Natural killer cell treated with Interleukin-12 subunit alpha and Interleukin-12 subunit beta and Interleukin-15 and Interleukin-18, amount 100 ng/mL, for 72 hours (primary cell): ENCODE measurements at regions not wholly inside any gene's neighbourhood (a gene's known extent, or its start where the extent isn't known, plus 50 kb on each side); places are given as distances from the start of the nearest gene placed in this dataset.

ENCODE experiments used
- ATAC-seq, 2 donors: fragments of 150-1000 bp; cut with Tn5 transposase in 1 of 2; sonication (Bioruptor Pico), chemical (Tn5 transposase) in 1 of 2; 2 replicates each; pipeline ENCODE4 v1.10.0; 2021
- DNase-seq: peaks from one replicate; pipeline ENCODE4 v3.0.0; 2022; ENCODE audit warnings: low spot score
- H3K27ac Mint-ChIP-seq, 2 donors: 1 replicate in 1 of 2; 2 replicates in 1 of 2; pipeline ENCODE4 v1.8.0; 2022; ENCODE audit warnings: mixed read lengths in 2 of 2, mild to moderate bottlenecking in 1 of 2, moderate library complexity in 1 of 2
- H3K27me3 Mint-ChIP-seq, 2 donors: 1 replicate in 1 of 2; 2 replicates in 1 of 2; pipeline ENCODE4 v1.8.0; 2022; ENCODE audit warnings: mixed read lengths in 2 of 2
- H3K36me3 Mint-ChIP-seq: one replicate; pipeline ENCODE4 v1.8.0; 2022; ENCODE audit warnings: mixed read lengths
- H3K4me1 Mint-ChIP-seq, 2 donors: 1 replicate in 1 of 2; 2 replicates in 1 of 2; pipeline ENCODE4 v1.8.0; 2022; ENCODE audit warnings: low read depth in 2 of 2, mixed read lengths in 2 of 2, mild to moderate bottlenecking in 1 of 2
- H3K4me3 Mint-ChIP-seq: one replicate; pipeline ENCODE4 v1.8.0; 2022; ENCODE audit warnings: mixed read lengths
- H3K9me3 Mint-ChIP-seq: 2 replicates; pipeline ENCODE4 v1.8.0; 2022; ENCODE audit warnings: mixed read lengths

GRCh38 chr10:3486346-3487065 is 298.5 kb downstream of the KLF6 start:
- Mint-ChIP-seq H3K4me1 (peaks cover 10 to 18% of the 10 kb centered on the region in 2 donors), H3K9me3 (peaks cover 3% of the 10 kb centered on the region), H3K36me3 (peaks cover 10% of the 10 kb centered on the region), H3K4me3 (no peak overlapping the region), H3K27me3 (peaks cover 19% of the 10 kb centered on the region in 2 donors), H3K27ac (no peak overlapping the region)
- ATAC-seq (no peak), DNase-seq (no peak)

- Mint-ChIP-seq H3K4me3 (peak overlapping the region; percentile 23), H3K27me3 (peaks cover 18 to 19% of the 10 kb centered on the region in 2 donors), H3K27ac (peak overlapping the region; percentile 6 to 44), H3K36me3 (peaks cover 10% of the 10 kb centered on the region), H3K4me1 (peaks cover 10 to 18% of the 10 kb centered on the region in 2 donors), H3K9me3 (peaks cover 3% of the 10 kb centered on the region)
- ATAC-seq (no peak), DNase-seq (no peak)
These were observed 299.8 kb downstream of the KLF6 start for GRCh38 chr10:3485057-3485686.

- peaks cover 10 to 18% of the 10 kb centered on the region in 2 donors for H3K4me1 Mint-ChIP-seq
- H3K27ac Mint-ChIP-seq, result peak overlapping the region; percentile 6 to 44
- peaks cover 3% of the 10 kb centered on the region for H3K9me3 Mint-ChIP-seq
- no peak for ATAC-seq
- no peak for DNase-seq
- H3K4me3 Mint-ChIP-seq, result peak overlapping the region; percentile 23
- peaks cover 18 to 19% of the 10 kb centered on the region in 2 donors for H3K27me3 Mint-ChIP-seq
- peaks cover 10% of the 10 kb centered on the region for H3K36me3 Mint-ChIP-seq
These were observed 300.5 kb downstream of the KLF6 start for GRCh38 chr10:3484306-3485056.

- H3K27me3 Mint-ChIP-seq, result peaks cover 7 to 23% of the 10 kb centered on the region in 2 donors
These were observed 302.6 kb downstream of the KLF6 start for GRCh38 chr10:3482200-3482993.

GRCh38 chr10:3481496-3481895 is 303.5 kb downstream of the KLF6 start:
- no peak for ATAC-seq
- Mint-ChIP-seq H3K4me1 (peaks cover 16 to 27% of the 10 kb centered on the region in 2 donors), H3K27ac (no peak overlapping the region), H3K9me3 (no peaks in the 10 kb centered on the region), H3K27me3 (peaks cover 12 to 25% of the 10 kb centered on the region in 2 donors), H3K36me3 (no peaks in the 10 kb centered on the region), H3K4me3 (no peak overlapping the region)
- DNase-seq, result no peak

More at GRCh38 chr10:3482200-3482993, 302.6 kb downstream of the KLF6 start:
- ATAC-seq, result peak; percentile 18 to 68
- Mint-ChIP-seq H3K36me3 (no peaks in the 10 kb centered on the region), H3K27ac (no peak overlapping the region), H3K4me1 (peaks cover 16 to 24% of the 10 kb centered on the region in 2 donors), H3K9me3 (no peaks in the 10 kb centered on the region), H3K4me3 (no peak overlapping the region)
- DNase-seq, result no peak

GRCh38 chr10:3480990-3481315 is 304.1 kb downstream of the KLF6 start:
- H3K27ac Mint-ChIP-seq, result no peak overlapping the region
- DNase-seq (no peak), ATAC-seq (no peak)
- no peak overlapping the region for H3K4me3 Mint-ChIP-seq
- no peaks in the 10 kb centered on the region for H3K36me3 Mint-ChIP-seq
- peaks cover 12 to 25% of the 10 kb centered on the region in 2 donors for H3K27me3 Mint-ChIP-seq
- H3K4me1 Mint-ChIP-seq, result peaks cover 16 to 27% of the 10 kb centered on the region in 2 donors
- no peaks in the 10 kb centered on the region for H3K9me3 Mint-ChIP-seq

GRCh38 chr10:3480281-3480989 is 304.6 kb downstream of the KLF6 start:
- Mint-ChIP-seq H3K4me3 (no peak overlapping the region), H3K4me1 (peaks cover 13 to 25% of the 10 kb centered on the region in 2 donors), H3K27me3 (peaks cover 10 to 24% of the 10 kb centered on the region in 2 donors), H3K36me3 (no peaks in the 10 kb centered on the region), H3K27ac (no peak overlapping the region), H3K9me3 (no peaks in the 10 kb centered on the region)
- DNase-seq (no peak), ATAC-seq (no peak)

GRCh38 chr10:3478632-3479240 is 306.2 kb upstream of the PITRM1 start:
- ATAC-seq (no peak), DNase-seq (no peak)
- Mint-ChIP-seq H3K4me3 (no peak overlapping the region), H3K9me3 (no peaks in the 10 kb centered on the region), H3K27ac (no peak overlapping the region), H3K4me1 (peaks cover 7 to 16% of the 10 kb centered on the region in 2 donors), H3K27me3 (peaks cover 5 to 20% of the 10 kb centered on the region in 2 donors), H3K36me3 (no peaks in the 10 kb centered on the region)

GRCh38 chr10:3478153-3478552 is 305.6 kb upstream of the PITRM1 start:
- Mint-ChIP-seq H3K4me1 (peaks cover 10 to 15% of the 10 kb centered on the region in 2 donors), H3K27ac (peak overlapping the region in 1 of 2 donors; percentile 14), H3K9me3 (no peaks in the 10 kb centered on the region), H3K27me3 (peaks cover 5 to 21% of the 10 kb centered on the region in 2 donors), H3K36me3 (no peaks in the 10 kb centered on the region), H3K4me3 (no peak overlapping the region)
- ATAC-seq, result no peak
- no peak for DNase-seq

- no peak for DNase-seq
- no peaks in the 10 kb centered on the region for H3K9me3 Mint-ChIP-seq
- peaks cover 14 to 19% of the 10 kb centered on the region in 2 donors for H3K4me1 Mint-ChIP-seq
- H3K4me3 Mint-ChIP-seq, result no peak overlapping the region
- ATAC-seq, result peak; percentile 44 to 64
- H3K27me3 Mint-ChIP-seq, result peaks cover 5 to 21% of the 10 kb centered on the region in 2 donors
- H3K36me3 Mint-ChIP-seq, result no peaks in the 10 kb centered on the region
- peak overlapping the region in 1 of 2 donors; percentile 14 for H3K27ac Mint-ChIP-seq
These were observed 305.1 kb upstream of the PITRM1 start for GRCh38 chr10:3477683-3478082.

GRCh38 chr10:3476640-3477448 is 304.3 kb upstream of the PITRM1 start:
- Mint-ChIP-seq H3K4me3 (no peak overlapping the region), H3K36me3 (no peaks in the 10 kb centered on the region), H3K27me3 (peaks cover 5 to 18% of the 10 kb centered on the region in 2 donors), H3K4me1 (peaks cover 22 to 23% of the 10 kb centered on the region in 2 donors), H3K9me3 (no peaks in the 10 kb centered on the region), H3K27ac (no peak overlapping the region)
- ATAC-seq, result no peak
- no peak for DNase-seq

- H3K27me3 Mint-ChIP-seq, result peaks cover 5 to 14% of the 10 kb centered on the region in 2 donors
- no peak overlapping the region for H3K27ac Mint-ChIP-seq
- no peaks in the 10 kb centered on the region for H3K36me3 Mint-ChIP-seq
- ATAC-seq (no peak), DNase-seq (no peak)
- H3K4me3 Mint-ChIP-seq, result no peak overlapping the region
- H3K4me1 Mint-ChIP-seq, result peaks cover 24 to 26% of the 10 kb centered on the region in 2 donors
- H3K9me3 Mint-ChIP-seq, result no peaks in the 10 kb centered on the region
These were observed 303.6 kb upstream of the PITRM1 start for GRCh38 chr10:3476186-3476585.
